ENCODE measurements at regions not wholly inside any gene's neighbourhood (a gene's known extent, or its start where the extent isn't known, plus 50 kb on each side); places are given as distances from the start of the nearest gene placed in this dataset.

- TF ChIP-seq CTCF (IDR thresholded peaks at IDR 0.05): no peak
- no peak for TF ChIP-seq EZH2phosphoT487 (IDR thresholded peaks at IDR 0.05)
- TF ChIP-seq EZH2 (IDR thresholded peaks at IDR 0.05): no peak
Observed at GRCh38 chr3:18723206-18723810, 298.2 kb upstream of the SATB1 start.

Measured in neural progenitor cell (in vitro differentiated cells).